GM23338 (cell line): ENCODE measurements at regions not wholly inside any gene's neighbourhood (a gene's known extent, or its start where the extent isn't known, plus 50 kb on each side); places are given as distances from the start of the nearest gene placed in this dataset.

ENCODE experiments used
- ATAC-seq: fragments of 200-7000 bp; cut with Tn5 transposase; 3 replicates; pipeline ENCODE4 v1.9.1; 2020
- DNase-seq: peaks from one replicate; pipeline ENCODE4 v3.0.0-alpha.2; 2015; ENCODE audit warnings: low spot score
- H2AFZ ChIP-seq: fragments of 200-600 bp; sonication (generic); 2 replicates; pipeline ENCODE4 v1.8.0; 2016; ENCODE audit warnings: antibody characterized with exemption, mild to moderate bottlenecking, moderate library complexity
- H3F3A ChIP-seq: fragments of 200-600 bp; sonication (generic); replicated peaks from 2 replicates; pipeline ENCODE4 v1.8.0; 2017; ENCODE audit warnings: antibody characterized with exemption, mixed run types, low read depth
- H3K27ac ChIP-seq: fragments of 200-600 bp; sonication (generic); 2 replicates; pipeline ENCODE4 v1.6.1; 2016; ENCODE audit warnings: low read depth
- H3K27me3 ChIP-seq: fragments of 200-600 bp; sonication (generic); 2 replicates; pipeline ENCODE4 v1.8.0; 2016; ENCODE audit warnings: mild to moderate bottlenecking, mixed run types, moderate library complexity; ENCODE audit not compliant: insufficient read depth
- H3K36me3 ChIP-seq: fragments of 200-600 bp; sonication (generic); 2 replicates; pipeline ENCODE4 v1.8.0; 2016; ENCODE audit warnings: mild to moderate bottlenecking; ENCODE audit not compliant: insufficient read depth
- H3K4me1 ChIP-seq: fragments of 200-600 bp; sonication (generic); 2 replicates; pipeline ENCODE4 v1.8.0; 2016; ENCODE audit warnings: mild to moderate bottlenecking, moderate library complexity; ENCODE audit not compliant: insufficient read depth
- H3K4me2 ChIP-seq: fragments of 200-600 bp; sonication (generic); 2 replicates; pipeline ENCODE4 v1.7.1; 2017; ENCODE audit warnings: mixed run types
- H3K4me3 ChIP-seq: fragments of 200-600 bp; sonication (generic); 2 replicates; pipeline ENCODE4 v1.6.1; 2016; ENCODE audit warnings: mixed run types
- H3K79me2 ChIP-seq: fragments of 200-600 bp; sonication (generic); replicated peaks from 2 replicates; pipeline ENCODE4 v1.8.0; 2017; ENCODE audit warnings: mild to moderate bottlenecking; ENCODE audit not compliant: insufficient read depth
- H3K9me2 ChIP-seq: fragments of 200-600 bp; sonication (generic); 2 replicates; pipeline ENCODE4 v1.8.0; 2017; ENCODE audit not compliant: insufficient read depth
- H4K20me1 ChIP-seq: fragments of 200-600 bp; sonication (generic); replicated peaks from 2 replicates; pipeline ENCODE4 v1.8.0; 2017; ENCODE audit warnings: mild to moderate bottlenecking; ENCODE audit not compliant: insufficient read depth
- H3K27ac Mint-ChIP-seq: 2 replicates; pipeline ENCODE4 v1.8.0; 2020; ENCODE audit warnings: inconsistent platforms, mild to moderate bottlenecking, moderate library complexity, mixed read lengths
- H3K27me3 Mint-ChIP-seq: 3 replicates; pipeline ENCODE4 v1.8.0; 2022; ENCODE audit warnings: low read depth, mild to moderate bottlenecking, moderate library complexity, mixed read lengths, inconsistent platforms; ENCODE audit not compliant: insufficient read depth, poor library complexity
- H3K36me3 Mint-ChIP-seq: 3 replicates; pipeline ENCODE4 v1.8.0; 2021; ENCODE audit warnings: low read depth, mild to moderate bottlenecking, inconsistent platforms, moderate library complexity, mixed read lengths
- H3K4me1 Mint-ChIP-seq: 3 replicates; pipeline ENCODE4 v1.8.0; 2020; ENCODE audit warnings: mild to moderate bottlenecking, inconsistent platforms, mixed read lengths
- H3K4me3 Mint-ChIP-seq: 3 replicates; pipeline ENCODE4 v1.8.0; 2021; ENCODE audit warnings: moderate library complexity, mild to moderate bottlenecking, inconsistent platforms, mixed read lengths
- H3K9me3 Mint-ChIP-seq: 3 replicates; pipeline ENCODE4 v1.8.0; 2020; ENCODE audit warnings: moderate library complexity, mild to moderate bottlenecking, inconsistent platforms, mixed read lengths
- CREB1 ChIP-seq: fragments of 250-450 bp; sonication (Bioruptor Pico); IDR thresholded peaks from 2 replicates; pipeline ENCODE4 v1.5.0; 2020; ENCODE audit warnings: low read depth, mild to moderate bottlenecking, moderate library complexity
- ETS1 ChIP-seq: IDR thresholded peaks from 2 replicates; pipeline ENCODE4 v1.6.1; 2016; ENCODE audit warnings: antibody characterized with exemption
- EZH2 ChIP-seq: fragments of 200-600 bp; sonication (generic); IDR thresholded peaks from one replicate; pipeline ENCODE4 v1.8.0; 2017; ENCODE audit warnings: antibody characterized with exemption, mild to moderate bottlenecking, low read depth; ENCODE audit not compliant: unreplicated experiment
- EZH2phosphoT487 ChIP-seq: fragments of 200-600 bp; sonication (generic); IDR thresholded peaks from one replicate; pipeline ENCODE4 v1.8.1; 2018; ENCODE audit warnings: antibody characterized with exemption; ENCODE audit not compliant: unreplicated experiment
- JUNB ChIP-seq: IDR thresholded peaks from one replicate; pipeline ENCODE4 v1.6.1; 2016; ENCODE audit warnings: antibody characterized with exemption; ENCODE audit not compliant: unreplicated experiment
- NANOG ChIP-seq: IDR thresholded peaks from 2 replicates; pipeline ENCODE4 v1.6.1; 2016; ENCODE audit warnings: antibody characterized with exemption, borderline replicate concordance
- POLR2AphosphoS5 ChIP-seq: IDR thresholded peaks from 2 replicates; pipeline ENCODE4 v1.6.1; 2016; ENCODE audit warnings: antibody characterized with exemption, low read depth
- REST ChIP-seq: IDR thresholded peaks from one replicate; pipeline ENCODE4 v1.6.1; 2018; ENCODE audit warnings: antibody characterized with exemption; ENCODE audit not compliant: unreplicated experiment
- STAT1 ChIP-seq: IDR thresholded peaks from one replicate; pipeline ENCODE4 v1.6.1; 2016; ENCODE audit warnings: antibody characterized with exemption; ENCODE audit not compliant: unreplicated experiment
- ZNF114 ChIP-seq: fragments of 250-450 bp; sonication (Bioruptor Pico); IDR thresholded peaks from 2 replicates; pipeline ENCODE4 v1.5.0; 2020; ENCODE audit warnings: mild to moderate bottlenecking, moderate library complexity
- ZNF331 ChIP-seq: fragments of 250-450 bp; sonication (Bioruptor Pico); IDR thresholded peaks from 2 replicates; pipeline ENCODE4 v1.5.0; 2020; ENCODE audit warnings: low read depth, mild to moderate bottlenecking, moderate library complexity
- TF ChIP-seq, protein P1 (sequence below): fragments of 250-450 bp; sonication (Bioruptor Pico); IDR thresholded peaks from 2 replicates; pipeline ENCODE4 v1.5.0; 2020; ENCODE audit warnings: mild to moderate bottlenecking, moderate library complexity
- TF ChIP-seq, protein P2 (sequence below), 2 experiments: fragments of 200-600 bp in 1 of 2; sonication (generic) in 1 of 2; conservative IDR thresholded peaks; 2 replicates each; pipeline versions ENCODE4 v1.5.1 to v1.6.1; 2016 to 2017; ENCODE audit warnings: antibody characterized with exemption in 2 of 2, low read depth in 2 of 2, mild to moderate bottlenecking in 2 of 2, moderate library complexity in 1 of 2

DNA sequence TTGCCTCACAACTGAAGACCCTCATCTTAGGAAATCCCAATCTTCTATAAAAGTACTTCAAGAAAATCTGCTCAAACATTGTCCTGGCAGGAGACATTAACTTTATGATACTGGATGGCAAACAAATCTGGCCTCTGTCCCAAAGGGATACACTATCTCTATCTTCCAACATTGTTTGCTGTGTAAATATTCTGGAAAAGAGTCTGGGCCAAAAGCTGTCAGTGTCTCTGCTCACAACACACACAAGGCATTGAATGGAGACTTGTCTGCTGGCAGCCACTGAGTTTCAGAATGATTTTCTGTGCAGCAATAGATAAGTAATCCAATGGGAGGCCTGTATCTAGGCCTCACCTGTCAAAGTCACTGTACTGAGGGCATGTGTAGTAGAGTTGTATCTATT, 471.1 kb downstream of the DMAC1 start:
- H3K27ac Mint-ChIP-seq = no peak overlapping the region
- no peaks in the 10 kb centered on the region for H3K4me1 Mint-ChIP-seq
- Histone ChIP-seq H3K9me2 (peaks cover 4% of the 10 kb centered on the region), H3K4me2 (no peak overlapping the region), H4K20me1 (no peaks in the 10 kb centered on the region), H3K27ac (no peak overlapping the region), H3K4me3 (no peak overlapping the region), H3K27me3 (no peaks in the 10 kb centered on the region), H3K4me1 (no peaks in the 10 kb centered on the region), H3F3A (no peaks in the 10 kb centered on the region), H3K79me2 (no peaks in the 10 kb centered on the region), H3K36me3 (no peaks in the 10 kb centered on the region), H2AFZ (no peak overlapping the region)
- no peak overlapping the region for H3K4me3 Mint-ChIP-seq
- H3K27me3 Mint-ChIP-seq = no peaks in the 10 kb centered on the region
- H3K36me3 Mint-ChIP-seq = no peaks in the 10 kb centered on the region
- no peaks in the 10 kb centered on the region for H3K9me3 Mint-ChIP-seq
- DNase-seq (no peak), ATAC-seq (no peak)
- TF ChIP-seq ZNF114 (CRISPR knock-in tag) (no peak), ETS1 (no peak), EZH2phosphoT487 (no peak), REST (no peak), POLR2AphosphoS5 (no peak), EZH2 (no peak), STAT1 (no peak), CREB1 (no peak), JUNB (no peak), ZNF331 (CRISPR knock-in tag) (no peak), NANOG (no peak)
- TF ChIP-seq, protein P1, sequence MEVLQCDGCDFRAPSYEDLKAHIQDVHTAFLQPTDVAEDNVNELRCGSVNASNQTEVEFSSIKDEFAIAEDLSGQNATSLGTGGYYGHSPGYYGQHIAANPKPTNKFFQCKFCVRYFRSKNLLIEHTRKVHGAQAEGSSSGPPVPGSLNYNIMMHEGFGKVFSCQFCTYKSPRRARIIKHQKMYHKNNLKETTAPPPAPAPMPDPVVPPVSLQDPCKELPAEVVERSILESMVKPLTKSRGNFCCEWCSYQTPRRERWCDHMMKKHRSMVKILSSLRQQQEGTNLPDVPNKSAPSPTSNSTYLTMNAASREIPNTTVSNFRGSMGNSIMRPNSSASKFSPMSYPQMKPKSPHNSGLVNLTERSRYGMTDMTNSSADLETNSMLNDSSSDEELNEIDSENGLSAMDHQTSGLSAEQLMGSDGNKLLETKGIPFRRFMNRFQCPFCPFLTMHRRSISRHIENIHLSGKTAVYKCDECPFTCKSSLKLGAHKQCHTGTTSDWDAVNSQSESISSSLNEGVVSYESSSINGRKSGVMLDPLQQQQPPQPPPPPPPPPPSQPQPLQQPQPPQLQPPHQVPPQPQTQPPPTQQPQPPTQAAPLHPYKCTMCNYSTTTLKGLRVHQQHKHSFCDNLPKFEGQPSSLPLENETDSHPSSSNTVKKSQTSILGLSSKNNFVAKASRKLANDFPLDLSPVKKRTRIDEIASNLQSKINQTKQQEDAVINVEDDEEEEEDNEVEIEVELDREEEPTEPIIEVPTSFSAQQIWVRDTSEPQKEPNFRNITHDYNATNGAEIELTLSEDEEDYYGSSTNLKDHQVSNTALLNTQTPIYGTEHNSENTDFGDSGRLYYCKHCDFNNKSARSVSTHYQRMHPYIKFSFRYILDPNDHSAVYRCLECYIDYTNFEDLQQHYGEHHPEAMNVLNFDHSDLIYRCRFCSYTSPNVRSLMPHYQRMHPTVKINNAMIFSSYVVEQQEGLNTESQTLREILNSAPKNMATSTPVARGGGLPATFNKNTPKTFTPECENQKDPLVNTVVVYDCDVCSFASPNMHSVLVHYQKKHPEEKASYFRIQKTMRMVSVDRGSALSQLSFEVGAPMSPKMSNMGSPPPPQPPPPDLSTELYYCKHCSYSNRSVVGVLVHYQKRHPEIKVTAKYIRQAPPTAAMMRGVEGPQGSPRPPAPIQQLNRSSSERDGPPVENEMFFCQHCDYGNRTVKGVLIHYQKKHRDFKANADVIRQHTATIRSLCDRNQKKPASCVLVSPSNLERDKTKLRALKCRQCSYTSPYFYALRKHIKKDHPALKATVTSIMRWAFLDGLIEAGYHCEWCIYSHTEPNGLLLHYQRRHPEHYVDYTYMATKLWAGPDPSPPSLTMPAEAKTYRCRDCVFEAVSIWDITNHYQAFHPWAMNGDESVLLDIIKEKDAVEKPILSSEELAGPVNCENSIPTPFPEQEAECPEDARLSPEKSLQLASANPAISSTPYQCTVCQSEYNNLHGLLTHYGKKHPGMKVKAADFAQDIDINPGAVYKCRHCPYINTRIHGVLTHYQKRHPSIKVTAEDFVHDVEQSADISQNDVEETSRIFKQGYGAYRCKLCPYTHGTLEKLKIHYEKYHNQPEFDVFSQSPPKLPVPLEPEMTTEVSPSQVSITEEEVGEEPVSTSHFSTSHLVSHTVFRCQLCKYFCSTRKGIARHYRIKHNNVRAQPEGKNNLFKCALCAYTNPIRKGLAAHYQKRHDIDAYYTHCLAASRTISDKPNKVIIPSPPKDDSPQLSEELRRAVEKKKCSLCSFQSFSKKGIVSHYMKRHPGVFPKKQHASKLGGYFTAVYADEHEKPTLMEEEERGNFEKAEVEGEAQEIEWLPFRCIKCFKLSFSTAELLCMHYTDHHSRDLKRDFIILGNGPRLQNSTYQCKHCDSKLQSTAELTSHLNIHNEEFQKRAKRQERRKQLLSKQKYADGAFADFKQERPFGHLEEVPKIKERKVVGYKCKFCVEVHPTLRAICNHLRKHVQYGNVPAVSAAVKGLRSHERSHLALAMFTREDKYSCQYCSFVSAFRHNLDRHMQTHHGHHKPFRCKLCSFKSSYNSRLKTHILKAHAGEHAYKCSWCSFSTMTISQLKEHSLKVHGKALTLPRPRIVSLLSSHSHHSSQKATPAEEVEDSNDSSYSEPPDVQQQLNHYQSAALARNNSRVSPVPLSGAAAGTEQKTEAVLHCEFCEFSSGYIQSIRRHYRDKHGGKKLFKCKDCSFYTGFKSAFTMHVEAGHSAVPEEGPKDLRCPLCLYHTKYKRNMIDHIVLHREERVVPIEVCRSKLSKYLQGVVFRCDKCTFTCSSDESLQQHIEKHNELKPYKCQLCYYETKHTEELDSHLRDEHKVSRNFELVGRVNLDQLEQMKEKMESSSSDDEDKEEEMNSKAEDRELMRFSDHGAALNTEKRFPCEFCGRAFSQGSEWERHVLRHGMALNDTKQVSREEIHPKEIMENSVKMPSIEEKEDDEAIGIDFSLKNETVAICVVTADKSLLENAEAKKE = no peak
- TF ChIP-seq, protein P2, sequence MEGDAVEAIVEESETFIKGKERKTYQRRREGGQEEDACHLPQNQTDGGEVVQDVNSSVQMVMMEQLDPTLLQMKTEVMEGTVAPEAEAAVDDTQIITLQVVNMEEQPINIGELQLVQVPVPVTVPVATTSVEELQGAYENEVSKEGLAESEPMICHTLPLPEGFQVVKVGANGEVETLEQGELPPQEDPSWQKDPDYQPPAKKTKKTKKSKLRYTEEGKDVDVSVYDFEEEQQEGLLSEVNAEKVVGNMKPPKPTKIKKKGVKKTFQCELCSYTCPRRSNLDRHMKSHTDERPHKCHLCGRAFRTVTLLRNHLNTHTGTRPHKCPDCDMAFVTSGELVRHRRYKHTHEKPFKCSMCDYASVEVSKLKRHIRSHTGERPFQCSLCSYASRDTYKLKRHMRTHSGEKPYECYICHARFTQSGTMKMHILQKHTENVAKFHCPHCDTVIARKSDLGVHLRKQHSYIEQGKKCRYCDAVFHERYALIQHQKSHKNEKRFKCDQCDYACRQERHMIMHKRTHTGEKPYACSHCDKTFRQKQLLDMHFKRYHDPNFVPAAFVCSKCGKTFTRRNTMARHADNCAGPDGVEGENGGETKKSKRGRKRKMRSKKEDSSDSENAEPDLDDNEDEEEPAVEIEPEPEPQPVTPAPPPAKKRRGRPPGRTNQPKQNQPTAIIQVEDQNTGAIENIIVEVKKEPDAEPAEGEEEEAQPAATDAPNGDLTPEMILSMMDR (conservative IDR thresholded peaks at IDR 0.05; ENCODE audit: low read depth in 2 of 2) = no peak
